DMS 273 treated with DMSO at 0.1 percent for 48 hours (cell line): ENCODE measurements at regions not wholly inside any gene's neighbourhood (a gene's known extent, or its start where the extent isn't known, plus 50 kb on each side); places are given as distances from the start of the nearest gene placed in this dataset.

ENCODE experiments used
- DNase-seq: peaks from one replicate; lab custom pipeline; 2025; lab: John Stamatoyannopoulos, UW

DNA sequence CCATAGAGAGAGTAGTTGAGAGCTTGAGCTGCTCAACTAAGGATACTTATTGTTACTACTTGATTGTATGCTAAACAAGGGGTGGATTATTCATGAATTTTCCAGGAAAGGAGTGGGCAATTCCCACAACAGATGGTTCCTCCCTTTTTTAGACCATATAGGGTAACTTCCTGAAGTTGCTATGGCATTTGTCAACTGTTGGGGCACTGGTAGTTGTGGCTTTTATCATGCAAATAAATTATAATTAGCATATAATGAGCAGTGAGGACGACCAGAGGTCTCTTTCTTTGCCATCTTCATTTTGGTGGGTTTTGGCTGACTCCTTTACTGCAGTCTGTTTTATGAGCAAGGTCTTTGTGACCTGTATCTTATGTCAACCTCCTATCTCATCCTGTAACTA, 1403.5 kb upstream of the PABPC4L start:
- DNase-seq: no peak

DNA sequence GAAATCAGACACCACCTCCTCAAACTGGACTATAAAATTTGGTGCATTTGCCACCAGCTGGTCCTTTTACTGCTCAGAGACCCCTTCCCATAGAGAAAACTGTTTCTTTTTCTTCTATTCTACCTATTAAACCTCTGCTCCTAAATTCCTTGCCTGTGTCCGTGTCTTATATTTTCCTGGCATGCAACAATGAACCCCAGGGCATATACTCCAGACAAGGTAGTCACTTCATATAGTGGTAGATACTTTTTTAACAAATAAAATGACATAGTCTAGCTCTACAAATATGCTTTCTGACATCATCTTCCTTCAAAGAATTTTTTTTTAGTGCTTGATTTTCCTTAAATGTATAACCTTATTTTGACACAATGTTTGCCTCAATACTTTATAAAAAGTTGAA, 1402.9 kb upstream of the PABPC4L start:
- no peak for DNase-seq

GRCh38 chr4:135601351-135601750, 1399.8 kb upstream of the PABPC4L start:
- DNase-seq: no peak

DNA sequence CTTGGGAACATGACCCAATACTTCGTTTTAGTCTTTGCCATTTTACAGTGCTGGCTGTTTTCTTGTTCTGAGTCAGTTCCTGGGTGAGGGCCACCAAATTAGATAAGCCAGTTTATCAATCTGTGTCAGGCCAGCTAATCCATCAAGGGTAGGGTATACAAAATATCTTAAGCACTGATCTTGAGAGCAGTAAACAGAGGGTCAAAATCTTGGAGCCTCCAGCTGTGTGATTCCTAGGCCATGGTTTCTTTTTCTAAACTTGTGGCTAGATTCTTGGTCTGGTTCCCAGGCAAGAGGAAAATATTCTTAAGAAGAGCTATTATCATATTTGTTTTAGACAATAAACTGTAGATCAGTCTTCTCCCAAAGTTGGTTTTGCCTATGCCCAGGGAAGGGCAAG, 1396.6 kb upstream of the PABPC4L start:
- no peak for DNase-seq

- no peak for DNase-seq
These were observed 1392.9 kb upstream of the PABPC4L start for GRCh38 chr4:135594521-135594920.

- no peak for DNase-seq
These were observed 1373.5 kb upstream of the PABPC4L start for GRCh38 chr4:135575041-135575440.

- no peak for DNase-seq
These were observed 1371.7 kb upstream of the PABPC4L start for GRCh38 chr4:135573251-135573650.

DNA sequence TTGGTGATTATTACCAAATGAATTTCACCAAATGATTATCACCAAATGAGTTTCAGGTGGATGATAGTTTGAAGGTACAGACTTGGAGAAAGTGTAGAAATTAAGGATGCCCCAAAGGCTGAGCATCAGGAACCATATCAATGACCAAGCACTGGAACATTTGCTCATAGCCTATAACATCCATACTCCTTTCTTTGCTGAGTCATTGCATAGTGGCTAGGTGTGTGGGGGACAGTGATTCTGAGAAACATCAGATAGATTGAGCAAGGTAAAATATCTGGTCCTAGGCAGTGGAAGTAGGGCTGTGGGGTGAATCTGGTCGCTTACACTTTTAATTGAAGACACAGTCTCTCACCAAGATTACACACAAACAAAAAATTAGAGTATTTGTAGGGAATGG, 1362.5 kb upstream of the PABPC4L start:
- DNase-seq: no peak

DNA sequence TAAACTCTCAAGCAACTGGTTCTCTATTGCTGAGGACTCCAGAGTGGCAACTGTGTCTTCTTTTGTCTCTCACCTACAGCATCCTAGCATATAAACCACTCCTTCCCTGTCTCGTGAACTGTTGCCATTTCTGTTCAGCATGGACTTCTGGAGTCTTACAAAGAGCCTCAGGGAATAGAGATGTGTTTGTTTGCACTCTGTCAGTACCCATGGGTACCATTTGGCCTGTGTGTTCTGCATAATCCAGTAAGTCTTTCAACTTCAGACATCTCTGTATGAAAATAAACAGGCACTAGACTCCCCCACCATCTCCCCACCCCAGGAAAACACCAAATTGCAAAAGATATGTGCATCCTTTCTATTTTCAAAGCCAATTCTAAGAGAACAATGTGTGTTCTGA, 1351.6 kb upstream of the PABPC4L start:
- no peak for DNase-seq

DNA sequence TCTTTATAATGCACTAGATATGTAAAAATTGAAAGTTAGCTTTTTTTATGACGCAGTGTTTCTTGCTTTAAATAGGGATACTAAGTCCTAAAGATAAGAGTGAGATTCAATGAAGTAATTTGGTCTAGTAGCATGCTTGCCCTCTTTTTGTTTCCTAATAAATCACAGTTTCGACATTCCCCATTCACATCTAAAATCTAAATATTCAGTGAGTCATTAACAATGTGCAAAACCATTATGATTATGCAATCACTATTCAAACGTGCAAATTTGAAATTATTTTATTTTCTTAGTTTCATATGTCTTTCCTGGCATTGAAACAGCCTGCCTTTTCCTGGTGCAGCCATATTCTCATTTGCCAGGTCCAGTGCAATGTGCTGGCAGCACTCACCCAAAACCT, 1350.5 kb upstream of the PABPC4L start:
- DNase-seq: no peak

DNA sequence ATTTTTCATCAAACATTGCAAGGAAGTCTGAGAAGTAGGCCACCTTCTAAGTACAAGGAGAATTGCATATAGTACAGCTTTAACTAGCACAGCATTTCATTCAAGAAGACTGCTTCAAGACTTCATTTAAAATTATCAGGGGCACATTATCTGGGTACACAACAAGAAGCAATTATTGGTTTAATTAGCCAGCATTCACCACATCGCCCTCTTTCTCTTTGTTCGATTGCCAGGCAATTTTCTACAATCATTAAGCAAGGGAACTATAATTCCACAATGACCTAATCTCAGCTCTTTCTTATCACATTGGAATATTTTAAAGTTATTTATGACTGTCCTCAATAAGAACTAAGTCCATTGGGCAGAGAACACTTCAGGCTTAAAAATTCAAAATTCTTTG, 1347.1 kb upstream of the PABPC4L start:
- DNase-seq: no peak

- DNase-seq: no peak
These were observed 1344.2 kb upstream of the PABPC4L start for GRCh38 chr4:135545616-135546317.

GRCh38 chr4:135538698-135539097, 1337.1 kb upstream of the PABPC4L start:
- DNase-seq: no peak

DNA sequence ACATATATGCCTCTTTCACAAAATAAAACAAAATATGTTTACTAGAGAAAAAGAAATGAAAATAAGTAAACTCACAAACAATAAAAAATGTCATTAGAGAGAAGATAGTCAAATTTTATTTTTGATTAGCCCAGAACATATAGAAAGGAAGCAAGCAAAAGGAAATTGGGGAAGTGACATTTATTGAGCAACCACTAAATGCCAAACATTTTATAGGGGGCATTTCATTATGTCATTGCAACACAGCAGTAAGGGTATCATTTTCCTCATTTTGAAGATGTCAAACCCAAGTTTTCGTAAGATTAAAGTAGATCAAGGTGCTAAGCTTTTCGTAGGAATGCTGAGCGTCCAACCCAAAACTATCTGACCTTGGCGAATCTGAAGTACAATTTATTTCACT, 1331.5 kb upstream of the PABPC4L start:
- DNase-seq: no peak

GRCh38 chr4:135532132-135532531, 1330.5 kb upstream of the PABPC4L start:
- no peak for DNase-seq

- no peak for DNase-seq
These were observed 1313.7 kb upstream of the PABPC4L start for GRCh38 chr4:135515295-135515694.

DNA sequence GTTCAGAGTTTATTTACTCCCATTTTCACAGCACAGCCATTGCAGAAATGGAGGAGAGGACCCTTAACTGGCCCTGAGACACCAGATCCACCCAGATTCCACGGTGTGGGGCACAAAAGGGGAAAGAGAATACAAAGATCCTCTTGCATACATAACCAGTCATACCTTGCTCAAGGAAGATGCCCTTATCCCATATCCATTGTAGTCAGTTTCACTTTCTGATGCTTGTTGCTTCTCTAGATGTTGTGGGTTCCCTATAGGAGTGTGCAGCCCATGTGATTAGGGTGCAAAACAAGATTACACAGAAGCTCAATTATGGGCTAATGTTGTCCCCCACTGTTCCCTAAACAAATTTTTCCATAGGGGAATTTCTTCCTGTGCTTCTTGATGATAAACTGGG, 1309.0 kb upstream of the PABPC4L start:
- no peak for DNase-seq

- DNase-seq: no peak
These were observed 1306.6 kb upstream of the PABPC4L start for GRCh38 chr4:135508006-135508714.

DNA sequence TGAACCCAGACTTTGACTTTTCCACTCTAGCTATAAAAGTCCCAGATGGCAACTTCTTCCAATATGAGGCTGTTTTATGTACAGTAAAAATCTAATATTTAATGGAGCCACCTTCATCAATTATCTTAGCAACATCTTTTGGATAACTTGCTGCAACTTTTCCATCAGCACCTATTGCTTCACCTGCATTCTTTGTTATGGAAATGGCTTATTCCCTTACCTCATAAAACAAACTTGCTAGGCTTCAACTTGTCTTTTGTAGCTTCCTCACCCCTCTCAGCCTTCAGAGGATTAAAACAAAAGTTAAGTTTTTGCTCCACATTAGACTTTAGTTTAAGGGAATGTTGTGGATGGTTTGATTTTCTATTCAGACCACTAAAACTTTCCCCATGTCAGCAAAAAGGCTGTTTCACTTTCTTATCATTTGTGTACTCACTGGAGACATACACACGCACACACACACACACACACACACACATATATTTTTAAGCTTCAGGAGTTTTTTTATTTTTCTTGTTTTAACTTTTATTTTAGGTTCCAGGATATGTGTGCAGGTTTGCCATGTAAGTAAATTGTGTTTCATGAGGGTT, 1296.1 kb upstream of the PABPC4L start:
- no peak for DNase-seq

DNA sequence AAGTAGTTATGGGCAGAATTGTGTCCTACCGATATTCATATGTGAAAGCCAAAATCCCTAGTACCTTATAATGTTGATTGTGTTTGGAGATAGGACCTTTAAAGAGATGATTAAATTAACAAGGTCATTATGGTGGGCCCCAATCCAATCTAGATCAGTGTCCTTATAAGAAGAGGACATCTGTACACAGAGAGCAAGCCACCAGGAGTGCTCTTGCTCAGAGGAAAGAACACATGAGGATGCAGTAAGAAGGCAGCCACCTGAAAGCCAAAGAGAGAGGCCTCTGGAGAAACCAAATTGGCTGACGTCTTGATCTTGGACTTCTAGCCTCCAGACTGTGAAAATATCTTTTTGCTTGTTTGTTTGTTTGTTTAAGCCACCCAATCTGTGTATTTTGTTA, 1290.8 kb upstream of the PABPC4L start:
- no peak for DNase-seq

GRCh38 chr4:135485371-135485770, 1283.8 kb upstream of the PABPC4L start:
- no peak for DNase-seq

- DNase-seq: no peak
These were observed 1274.7 kb upstream of the PABPC4L start for GRCh38 chr4:135476272-135476671.

- no peak for DNase-seq
These were observed 1262.7 kb upstream of the PABPC4L start for GRCh38 chr4:135464311-135464710.
